ENCODE measurements at regions not wholly inside any gene's neighbourhood (a gene's known extent, or its start where the extent isn't known, plus 50 kb on each side); places are given as distances from the start of the nearest gene placed in this dataset.

DNA sequence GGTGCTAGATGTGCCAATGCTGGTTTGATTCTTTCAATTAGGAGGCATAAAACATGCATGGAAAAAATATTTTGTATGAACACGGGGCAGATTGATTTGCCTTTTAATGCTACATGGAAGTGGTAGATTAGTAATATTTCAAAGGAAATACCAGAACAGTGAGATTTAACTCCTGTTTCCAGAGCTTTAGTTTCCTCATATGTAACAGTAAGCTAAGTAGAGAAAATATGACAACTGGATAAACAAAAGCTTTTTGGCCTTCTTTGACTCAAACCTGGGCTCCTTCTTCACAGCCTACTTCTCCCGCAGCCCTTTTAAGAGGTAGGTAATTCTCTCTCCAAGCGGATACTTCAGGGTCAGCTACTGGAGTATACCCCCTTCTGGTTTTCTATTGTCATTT, 254.2 kb upstream of the TRPC7 start:
- DNase-seq (ENCODE audit: low spot score in 2 of 2): no peak
- H3K36me3 ChIP-seq: no peaks in the 10 kb centered on the region
- H3K27ac ChIP-seq: no peak overlapping the region
- H3K27me3 ChIP-seq: no peaks in the 10 kb centered on the region
- no peak overlapping the region for H3K4me3 ChIP-seq
- no peaks in the 10 kb centered on the region for H3K4me1 ChIP-seq
- 84 to 87% methylated on average over 3 of the region's 3 CpGs for WGBS, 2 donors
- TF ChIP-seq EP300 (IDR thresholded peaks at IDR 0.05): no peak
- TF ChIP-seq POLR2A (IDR thresholded peaks at IDR 0.05): no peak
- no peak for TF ChIP-seq CTCF (IDR thresholded peaks at IDR 0.05)
- no peaks in the 10 kb centered on the region for H3K9me3 ChIP-seq

GRCh38 chr5:136615251-136616119, 250.1 kb upstream of the TRPC7 start:
- Histone ChIP-seq H3K36me3 (no peaks in the 10 kb centered on the region), H3K27ac (no peak overlapping the region), H3K27me3 (no peaks in the 10 kb centered on the region), H3K9me3 (peaks cover 0 to 7% (median 0%) of the 10 kb centered on the region in 4 donors), H3K4me1 (no peaks in the 10 kb centered on the region), H3K4me3 (no peak overlapping the region)
- no peak for DNase-seq (ENCODE audit: low spot score in 2 of 2)
- no peak for TF ChIP-seq POLR2A (IDR thresholded peaks at IDR 0.05)
- no peak for TF ChIP-seq CTCF (IDR thresholded peaks at IDR 0.05)
- no peak for TF ChIP-seq EP300 (IDR thresholded peaks at IDR 0.05)
- 70 to 73% methylated on average over 6 of the region's 6 CpGs for WGBS, 2 donors

GRCh38 chr5:136613230-136613629, 247.9 kb upstream of the TRPC7 start:
- H3K4me3 ChIP-seq: no peak overlapping the region
- DNase-seq (ENCODE audit: low spot score in 2 of 2): no peak
- H3K4me1 ChIP-seq: no peaks in the 10 kb centered on the region
- peaks cover 0 to 7% (median 0%) of the 10 kb centered on the region in 4 donors for H3K9me3 ChIP-seq
- TF ChIP-seq POLR2A (IDR thresholded peaks at IDR 0.05) (no peak), EP300 (IDR thresholded peaks at IDR 0.05) (no peak), CTCF (IDR thresholded peaks at IDR 0.05) (no peak)
- H3K27me3 ChIP-seq: no peaks in the 10 kb centered on the region
- no peak overlapping the region for H3K27ac ChIP-seq
- no peaks in the 10 kb centered on the region for H3K36me3 ChIP-seq

DNA sequence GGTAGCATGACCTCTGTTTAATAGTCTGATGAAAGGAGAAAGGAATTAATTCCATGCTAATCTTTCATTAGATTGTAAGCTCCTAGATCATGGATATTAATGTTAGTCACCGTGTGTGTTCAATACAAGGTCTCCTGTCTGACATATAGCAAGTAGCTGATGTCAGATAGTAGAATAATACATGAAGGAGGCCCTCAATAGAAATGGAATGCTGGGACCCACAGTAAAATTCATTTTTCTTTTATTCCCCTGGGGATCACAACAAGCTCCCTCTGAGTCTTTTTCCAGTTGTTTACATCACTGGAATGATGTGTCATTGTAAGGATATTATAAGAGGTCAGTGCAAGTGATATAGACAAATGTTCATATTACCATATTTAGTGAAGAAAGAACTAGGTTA, 240.3 kb upstream of the TRPC7 start:
- DNase-seq (ENCODE audit: low spot score in 2 of 2): no peak
- no peak for TF ChIP-seq POLR2A (IDR thresholded peaks at IDR 0.05)
- no peak for TF ChIP-seq CTCF (IDR thresholded peaks at IDR 0.05)
- TF ChIP-seq EP300 (IDR thresholded peaks at IDR 0.05): no peak
- H3K27ac ChIP-seq: no peak overlapping the region
- no peaks in the 10 kb centered on the region for H3K27me3 ChIP-seq
- H3K36me3 ChIP-seq: no peaks in the 10 kb centered on the region
- 65 to 68% methylated on average over 1 of the region's 1 CpG for WGBS, 2 donors
- H3K4me1 ChIP-seq: no peaks in the 10 kb centered on the region
- H3K4me3 ChIP-seq: no peak overlapping the region
- peaks cover 0 to 42% (median 0%) of the 10 kb centered on the region in 4 donors for H3K9me3 ChIP-seq

GRCh38 chr5:136600306-136600705, 235.0 kb upstream of the TRPC7 start:
- Histone ChIP-seq H3K27ac (no peak overlapping the region), H3K9me3 (peaks cover 0 to 35% (median 0%) of the 10 kb centered on the region in 4 donors), H3K36me3 (no peaks in the 10 kb centered on the region), H3K27me3 (no peaks in the 10 kb centered on the region), H3K4me3 (no peak overlapping the region), H3K4me1 (no peaks in the 10 kb centered on the region)
- 85 to 89% methylated on average over 1 of the region's 1 CpG for WGBS, 2 donors
- no peak for DNase-seq (ENCODE audit: low spot score in 2 of 2)
- TF ChIP-seq POLR2A (IDR thresholded peaks at IDR 0.05): no peak
- TF ChIP-seq EP300 (IDR thresholded peaks at IDR 0.05): no peak
- no peak for TF ChIP-seq CTCF (IDR thresholded peaks at IDR 0.05)

All from tibial nerve (tissue), 4 donors.